Esophagus muscularis mucosa (tissue), 2 donors: ENCODE measurements at regions not wholly inside any gene's neighbourhood (a gene's known extent, or its start where the extent isn't known, plus 50 kb on each side); places are given as distances from the start of the nearest gene placed in this dataset.

Source experiments
- POLR2A ChIP-seq: fragments of 450-650 bp; IDR thresholded peaks from one replicate; pipeline ENCODE4 v1.6.1; 2017; ENCODE audit warnings: antibody characterized with exemption, moderate library complexity, mild to moderate bottlenecking, low read depth
- POLR2AphosphoS5 ChIP-seq, 2 donors: sonication (generic); formaldehyde crosslinking; IDR thresholded peaks; one replicate each; pipeline ENCODE4 v1.6.1; 2017; ENCODE audit warnings: antibody characterized with exemption in 2 of 2

- TF ChIP-seq POLR2A = no peak
- peak in 1 of 2 donors; percentile 7 for TF ChIP-seq POLR2AphosphoS5 (IDR thresholded peaks at IDR 0.05)
Observed at GRCh38 chr14:34038358-34039057, 87.6 kb upstream of the EGLN3 start.
